A549 (cell line): ENCODE measurements at regions not wholly inside any gene's neighbourhood (a gene's known extent, or its start where the extent isn't known, plus 50 kb on each side); places are given as distances from the start of the nearest gene placed in this dataset.

ENCODE experiments used
- ATAC-seq, 2 experiments: fragments of 200-7000 bp in 1 of 2; fragments of >200 bp in 1 of 2; cut with Nextera tagmentation in 1 of 2; cut with Tn5 transposase in 1 of 2; 3 replicates each; pipeline versions ENCODE4 v1.8.0 to v1.9.1; 2018 to 2020; ENCODE audit warnings: mild to moderate bottlenecking in 1 of 2, moderate library complexity in 1 of 2
- CTCF ChIA-PET: fragments of 300-600 bp; sonication (Branson Sonifier 250); formaldehyde crosslinking; extraction: SDS; loops from one replicate; lab custom pipeline; 2021; ENCODE audit warnings: antibody characterized with exemption, inconsistent platforms; lab: Yijun Ruan, JAX
- POLR2A ChIA-PET: fragments of 350-600 bp; formaldehyde crosslinking; extraction: SDS; loops from one replicate; lab custom pipeline; 2021; ENCODE audit warnings: antibody characterized with exemption, inconsistent platforms; lab: Yijun Ruan, JAX
- DNase-seq, 2 experiments: peaks; one replicate each; pipeline versions ENCODE4 v3.0.0 to v3.0.0-alpha.2; 2011 to 2016; ENCODE audit warnings: low read depth in 1 of 2, low spot score in 1 of 2
- FAIRE-seq: peaks from 2 replicates; lab custom pipeline; 2011; peaks lifted over from hg19 to GRCh38; lab: Jason Lieb, UNC
- H3K27ac ChIP-seq, 2 experiments: fragments of >200 bp; sonication (Bioruptor Twin); formaldehyde crosslinking; 3 replicates each; pipeline ENCODE4 v1.5.1; 2016 to 2017
- H3K4me1 ChIP-seq: fragments of >200 bp; sonication (Bioruptor Twin); formaldehyde crosslinking; 3 replicates; pipeline ENCODE4 v1.6.1; 2016
- H3K4me2 ChIP-seq: fragments of >200 bp; sonication (Bioruptor Twin); formaldehyde crosslinking; 3 replicates; pipeline ENCODE4 v1.6.1; 2016
- H3K4me3 ChIP-seq: fragments of >200 bp; sonication (Bioruptor Twin); formaldehyde crosslinking; 3 replicates; pipeline ENCODE4 v1.5.1; 2016
- H3K9me3 ChIP-seq: fragments of >200 bp; sonication (Bioruptor Twin); formaldehyde crosslinking; 3 replicates; pipeline ENCODE4 v1.6.1; 2016
- CBX2 ChIP-seq: fragments of 200-600 bp; sonication (generic); IDR thresholded peaks from 2 replicates; pipeline ENCODE4 v1.6.1; 2016; ENCODE audit warnings: low read depth, mild to moderate bottlenecking, borderline replicate concordance
- CEBPB ChIP-seq, 2 experiments: fragments of >200 bp in 1 of 2; sonication (Bioruptor Twin) in 1 of 2; formaldehyde crosslinking in 1 of 2; IDR thresholded peaks; 2 replicates each; pipeline ENCODE4 v1.6.1; 2012 to 2016
- CHD2 ChIP-seq: fragments of 150-350 bp; IDR thresholded peaks from 2 replicates; pipeline ENCODE4 v1.6.1; 2014; ENCODE audit warnings: low read length; ENCODE audit not compliant: partially characterized antibody
- EHF ChIP-seq: fragments of 250-450 bp; sonication (Bioruptor Pico); IDR thresholded peaks from 2 replicates; pipeline ENCODE4 v1.5.0; 2020; ENCODE audit warnings: mild to moderate bottlenecking
- EHMT2 ChIP-seq: fragments of 200-600 bp; sonication (generic); IDR thresholded peaks from 2 replicates; pipeline ENCODE4 v1.6.1; 2016; ENCODE audit warnings: antibody characterized with exemption, low read depth, mild to moderate bottlenecking, moderate library complexity
- EP300 ChIP-seq, 2 experiments: fragments of >200 bp; sonication (Bioruptor Twin); formaldehyde crosslinking; IDR thresholded peaks; 2 replicates in 1 of 2; 3 replicates in 1 of 2; pipeline ENCODE4 v1.6.1; 2016 to 2017
- ESRRA ChIP-seq: fragments of 150-350 bp; IDR thresholded peaks from 2 replicates; pipeline ENCODE4 v1.6.1; 2014; ENCODE audit warnings: mild to moderate bottlenecking, low read length, borderline replicate concordance
- FOXS1 ChIP-seq: fragments of 250-450 bp; sonication (Bioruptor Pico); IDR thresholded peaks from 2 replicates; pipeline ENCODE4 v1.5.0; 2020; ENCODE audit warnings: mild to moderate bottlenecking, moderate library complexity
- GATA3 ChIP-seq: IDR thresholded peaks from 2 replicates; pipeline ENCODE4 v1.6.1; 2012; ENCODE audit warnings: borderline replicate concordance
- HDAC2 ChIP-seq: fragments of 200-600 bp; sonication (generic); IDR thresholded peaks from 2 replicates; pipeline ENCODE4 v1.6.1; 2016
- HOXB13 ChIP-seq: fragments of 250-450 bp; sonication (Bioruptor Pico); IDR thresholded peaks from 2 replicates; pipeline ENCODE4 v1.5.0; 2020; ENCODE audit warnings: low read depth, mild to moderate bottlenecking, moderate library complexity
- HOXB5 ChIP-seq: fragments of 250-450 bp; sonication (Bioruptor Pico); IDR thresholded peaks from 2 replicates; pipeline ENCODE4 v1.5.0; 2020; ENCODE audit warnings: mild to moderate bottlenecking, moderate library complexity
- JUN ChIP-seq, 2 experiments: fragments of >200 bp; sonication (Bioruptor Twin); formaldehyde crosslinking; IDR thresholded peaks; 2 replicates in 1 of 2; 3 replicates in 1 of 2; pipeline ENCODE4 v1.6.1; 2016 to 2017
- JUNB ChIP-seq: fragments of >200 bp; sonication (Bioruptor Twin); formaldehyde crosslinking; IDR thresholded peaks from 2 replicates; pipeline ENCODE4 v1.6.1; 2016
- KDM1A ChIP-seq: fragments of 200-600 bp; sonication (generic); IDR thresholded peaks from 2 replicates; pipeline ENCODE4 v1.6.1; 2016; ENCODE audit warnings: low read depth, mild to moderate bottlenecking
- MAFK ChIP-seq: fragments of 450-650 bp; IDR thresholded peaks from 2 replicates; pipeline ENCODE4 v1.6.1; 2014; ENCODE audit not compliant: partially characterized antibody
- MAZ ChIP-seq: fragments of 150-350 bp; IDR thresholded peaks from 2 replicates; pipeline ENCODE4 v1.6.1; 2014; ENCODE audit warnings: antibody characterized with exemption, low read depth, low read length, borderline replicate concordance
- NPAS2 ChIP-seq: fragments of 250-450 bp; sonication (Bioruptor Pico); IDR thresholded peaks from 2 replicates; pipeline ENCODE4 v1.8.0; 2022; ENCODE audit warnings: mild to moderate bottlenecking, moderate library complexity, borderline replicate concordance
- NR3C1 ChIP-seq: fragments of >200 bp; sonication (Bioruptor Twin); formaldehyde crosslinking; IDR thresholded peaks from 3 replicates; pipeline ENCODE4 v1.6.1; 2017
- RAD21 ChIP-seq, 2 experiments: fragments of >200 bp in 1 of 2; sonication (Bioruptor Twin) in 1 of 2; formaldehyde crosslinking in 1 of 2; IDR thresholded peaks in 1 of 2; conservative IDR thresholded peaks in 1 of 2; 2 replicates in 1 of 2; 3 replicates in 1 of 2; pipeline ENCODE4 v1.6.1; 2012 to 2018; ENCODE audit warnings: inconsistent platforms in 1 of 2
- RNF2 ChIP-seq: fragments of 200-600 bp; sonication (generic); IDR thresholded peaks from 2 replicates; pipeline ENCODE4 v1.6.1; 2016; ENCODE audit warnings: low read depth, mild to moderate bottlenecking, antibody characterized with exemption, moderate library complexity, borderline replicate concordance
- ZNF302 ChIP-seq: fragments of 250-450 bp; sonication (Bioruptor Pico); IDR thresholded peaks from 2 replicates; pipeline ENCODE4 v1.9.0; 2021; ENCODE audit warnings: inconsistent platforms, mild to moderate bottlenecking, moderate library complexity
- ZSCAN20 ChIP-seq: fragments of 250-450 bp; sonication (Bioruptor Pico); IDR thresholded peaks from 2 replicates; pipeline ENCODE4 v1.8.0; 2022; ENCODE audit warnings: mild to moderate bottlenecking, moderate library complexity
- WGBS: methylation state at CpG from one replicate; pipeline ENCODE4 v1.1.6; 2017; ENCODE audit errors: missing lambda C conversion rate; 5-methylcytosine and 5-hydroxymethylcytosine counted together
- TF ChIP-seq, protein P1 (sequence below): IDR thresholded peaks from 2 replicates; pipeline ENCODE4 v1.6.1; 2012; ENCODE audit warnings: low read depth, borderline replicate concordance
- TF ChIP-seq, protein P2 (sequence below): fragments of 250-450 bp; sonication (Bioruptor Pico); IDR thresholded peaks from 2 replicates; pipeline ENCODE4 v1.5.0; 2020; ENCODE audit warnings: low read depth, mild to moderate bottlenecking, moderate library complexity
- TF ChIP-seq, protein P3 (sequence below): fragments of 450-650 bp; IDR thresholded peaks from 2 replicates; pipeline ENCODE4 v1.6.1; 2014; ENCODE audit warnings: antibody characterized with exemption
- TF ChIP-seq, protein P4 (sequence below): fragments of >200 bp; sonication (Bioruptor Twin); formaldehyde crosslinking; IDR thresholded peaks from 3 replicates; pipeline ENCODE4 v1.5.1; 2016

DNA sequence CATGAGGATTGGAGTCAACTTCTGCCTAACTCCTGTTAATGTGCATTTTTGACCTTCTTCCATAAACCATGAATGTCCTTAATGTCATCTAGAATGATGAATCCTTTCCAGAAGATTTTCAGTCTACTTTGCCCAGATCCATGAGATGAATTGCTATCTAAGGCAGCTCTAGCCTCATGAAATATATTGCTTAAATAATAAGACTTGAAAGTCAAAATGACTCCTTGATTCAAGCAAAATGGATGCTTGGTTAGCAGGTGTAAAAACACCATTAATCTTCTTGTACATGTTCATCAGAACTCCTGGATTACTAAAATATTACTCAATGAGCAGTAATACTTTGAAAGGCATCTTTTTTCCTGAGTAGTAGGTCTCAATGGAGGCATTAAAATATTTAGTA, 238.5 kb upstream of the ZC3H12C start:
- Histone ChIP-seq H3K4me2 (no peak overlapping the region), H3K27ac (no peak overlapping the region), H3K9me3 (no peaks in the 10 kb centered on the region), H3K4me3 (no peak overlapping the region), H3K4me1 (peaks cover 14% of the 10 kb centered on the region)
- POLR2A ChIA-PET = no interaction called here
- no peak for ATAC-seq
- no peak for TF ChIP-seq HOXB13
- no peak for TF ChIP-seq FOXS1 (CRISPR knock-in tag)
- TF ChIP-seq, protein P1, sequence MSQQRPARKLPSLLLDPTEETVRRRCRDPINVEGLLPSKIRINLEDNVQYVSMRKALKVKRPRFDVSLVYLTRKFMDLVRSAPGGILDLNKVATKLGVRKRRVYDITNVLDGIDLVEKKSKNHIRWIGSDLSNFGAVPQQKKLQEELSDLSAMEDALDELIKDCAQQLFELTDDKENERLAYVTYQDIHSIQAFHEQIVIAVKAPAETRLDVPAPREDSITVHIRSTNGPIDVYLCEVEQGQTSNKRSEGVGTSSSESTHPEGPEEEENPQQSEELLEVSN = no peak
- no peak for TF ChIP-seq NPAS2
- no peak for TF ChIP-seq ZSCAN20 (CRISPR knock-in tag)
- no peak for TF ChIP-seq MAZ
- no peak for TF ChIP-seq RNF2
- TF ChIP-seq, protein P2, sequence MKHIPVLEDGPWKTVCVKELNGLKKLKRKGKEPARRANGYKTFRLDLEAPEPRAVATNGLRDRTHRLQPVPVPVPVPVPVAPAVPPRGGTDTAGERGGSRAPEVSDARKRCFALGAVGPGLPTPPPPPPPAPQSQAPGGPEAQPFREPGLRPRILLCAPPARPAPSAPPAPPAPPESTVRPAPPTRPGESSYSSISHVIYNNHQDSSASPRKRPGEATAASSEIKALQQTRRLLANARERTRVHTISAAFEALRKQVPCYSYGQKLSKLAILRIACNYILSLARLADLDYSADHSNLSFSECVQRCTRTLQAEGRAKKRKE (CRISPR knock-in tag) = no peak
- no peak for TF ChIP-seq RAD21 (conservative IDR thresholded peaks at IDR 0.05 in 1 of 2, IDR thresholded peaks at IDR 0.05 in 1 of 2)
- no peak for TF ChIP-seq CBX2
- no peak for TF ChIP-seq CEBPB (IDR thresholded peaks at IDR 0.05)
- TF ChIP-seq EHF (CRISPR knock-in tag) = no peak
- TF ChIP-seq HDAC2 = no peak
- TF ChIP-seq ESRRA = no peak
- no peak for FAIRE-seq
- no peak for DNase-seq
- CTCF ChIA-PET = interaction anchor here (1.0 to 2.5 kb wide), 2 partner anchors 85 to 1157 kb away, joined by 3 to 14 read pairs; no protein-coding TSS in a partner anchor

DNA sequence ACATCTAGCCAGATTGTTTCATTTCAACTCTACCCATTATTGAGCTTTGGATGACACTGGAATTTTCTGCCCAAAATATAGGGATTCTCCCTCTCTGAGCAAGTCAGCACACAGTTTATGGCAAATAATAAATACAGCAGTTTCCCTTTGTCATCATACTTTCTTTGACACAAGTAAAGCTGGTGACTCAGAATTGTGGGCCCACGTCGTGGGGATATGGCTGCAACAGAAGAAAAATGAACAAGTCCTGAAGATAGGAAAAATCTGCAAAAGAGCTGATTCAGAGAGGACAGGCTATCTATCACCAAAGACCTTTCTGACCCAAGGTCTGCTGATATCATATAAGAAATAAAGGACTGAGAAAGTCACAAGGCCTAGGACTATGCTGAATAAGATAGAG, 236.3 kb upstream of the ZC3H12C start:
- Histone ChIP-seq H3K4me1 (peaks cover 6% of the 10 kb centered on the region), H3K9me3 (no peaks in the 10 kb centered on the region), H3K27ac (no peak overlapping the region), H3K4me3 (no peak overlapping the region), H3K4me2 (no peak overlapping the region)
- TF ChIP-seq, protein P3, sequence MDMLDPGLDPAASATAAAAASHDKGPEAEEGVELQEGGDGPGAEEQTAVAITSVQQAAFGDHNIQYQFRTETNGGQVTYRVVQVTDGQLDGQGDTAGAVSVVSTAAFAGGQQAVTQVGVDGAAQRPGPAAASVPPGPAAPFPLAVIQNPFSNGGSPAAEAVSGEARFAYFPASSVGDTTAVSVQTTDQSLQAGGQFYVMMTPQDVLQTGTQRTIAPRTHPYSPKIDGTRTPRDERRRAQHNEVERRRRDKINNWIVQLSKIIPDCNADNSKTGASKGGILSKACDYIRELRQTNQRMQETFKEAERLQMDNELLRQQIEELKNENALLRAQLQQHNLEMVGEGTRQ = no peak
- TF ChIP-seq EHMT2 = no peak
- TF ChIP-seq JUN (IDR thresholded peaks at IDR 0.05) = no peak
- TF ChIP-seq NR3C1 = no peak
- no peak for TF ChIP-seq CBX2
- TF ChIP-seq EP300 (IDR thresholded peaks at IDR 0.05) = no peak
- no peak for TF ChIP-seq MAFK
- TF ChIP-seq GATA3 = no peak
- no peak for TF ChIP-seq JUNB
- no peak for TF ChIP-seq HOXB5 (CRISPR knock-in tag)
- TF ChIP-seq CHD2 = no peak
- no peak for TF ChIP-seq KDM1A
- no peak for TF ChIP-seq ZNF302 (CRISPR knock-in tag)
- no peak for TF ChIP-seq ZSCAN20 (CRISPR knock-in tag)
- TF ChIP-seq, protein P4, sequence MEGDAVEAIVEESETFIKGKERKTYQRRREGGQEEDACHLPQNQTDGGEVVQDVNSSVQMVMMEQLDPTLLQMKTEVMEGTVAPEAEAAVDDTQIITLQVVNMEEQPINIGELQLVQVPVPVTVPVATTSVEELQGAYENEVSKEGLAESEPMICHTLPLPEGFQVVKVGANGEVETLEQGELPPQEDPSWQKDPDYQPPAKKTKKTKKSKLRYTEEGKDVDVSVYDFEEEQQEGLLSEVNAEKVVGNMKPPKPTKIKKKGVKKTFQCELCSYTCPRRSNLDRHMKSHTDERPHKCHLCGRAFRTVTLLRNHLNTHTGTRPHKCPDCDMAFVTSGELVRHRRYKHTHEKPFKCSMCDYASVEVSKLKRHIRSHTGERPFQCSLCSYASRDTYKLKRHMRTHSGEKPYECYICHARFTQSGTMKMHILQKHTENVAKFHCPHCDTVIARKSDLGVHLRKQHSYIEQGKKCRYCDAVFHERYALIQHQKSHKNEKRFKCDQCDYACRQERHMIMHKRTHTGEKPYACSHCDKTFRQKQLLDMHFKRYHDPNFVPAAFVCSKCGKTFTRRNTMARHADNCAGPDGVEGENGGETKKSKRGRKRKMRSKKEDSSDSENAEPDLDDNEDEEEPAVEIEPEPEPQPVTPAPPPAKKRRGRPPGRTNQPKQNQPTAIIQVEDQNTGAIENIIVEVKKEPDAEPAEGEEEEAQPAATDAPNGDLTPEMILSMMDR = no peak
- ChIA-PET CTCF (interaction anchor here (1.1 to 2.5 kb wide), 2 partner anchors 9 to 82 kb away, joined by 3 to 14 read pairs; no protein-coding TSS in a partner anchor), POLR2A (no interaction called here)
- FAIRE-seq (no peak), ATAC-seq (no peak), DNase-seq (no peak)
- WGBS = 59% methylated on average over 2 of the region's 2 CpGs
